DND-41 (cell line): ENCODE measurements at regions not wholly inside any gene's neighbourhood (a gene's known extent, or its start where the extent isn't known, plus 50 kb on each side); places are given as distances from the start of the nearest gene placed in this dataset.

ENCODE experiments used
- ATAC-seq: fragments of 200-7000 bp; cut with Tn5 transposase; 3 replicates; pipeline ENCODE4 v1.9.1; 2021; ENCODE audit warnings: low read depth; ENCODE audit not compliant: insufficient read depth
- DNase-seq: peaks from one replicate; pipeline ENCODE4 v3.0.0-alpha.2; 2020
- H2AFZ ChIP-seq: 2 replicates; pipeline ENCODE4 v1.6.0; 2012; ENCODE audit warnings: low read depth, low read length
- H3K27ac ChIP-seq: 2 replicates; pipeline ENCODE4 v1.5.1; 2012; ENCODE audit warnings: low read length, inconsistent platforms
- H3K27me3 ChIP-seq: fragments of 200-600 bp; sonication (generic); 2 replicates; pipeline ENCODE4 v1.6.0; 2012; ENCODE audit warnings: low read length, mild to moderate bottlenecking, inconsistent platforms; ENCODE audit not compliant: insufficient read depth, poor library complexity
- H3K36me3 ChIP-seq: 2 replicates; pipeline ENCODE4 v1.5.1; 2012; ENCODE audit warnings: low read length, inconsistent platforms; ENCODE audit not compliant: insufficient read depth
- H3K4me1 ChIP-seq: 2 replicates; pipeline ENCODE4 v1.5.1; 2012; ENCODE audit warnings: mild to moderate bottlenecking, low read length; ENCODE audit not compliant: insufficient read depth
- H3K4me2 ChIP-seq: 2 replicates; pipeline ENCODE4 v1.6.0; 2012; ENCODE audit warnings: mild to moderate bottlenecking, moderate library complexity, low read length, inconsistent platforms; ENCODE audit not compliant: insufficient read depth
- H3K4me3 ChIP-seq, 2 experiments: fragments of 200-600 bp in 1 of 2; shearing (Covaris generic) in 1 of 2; 2 replicates each; pipeline ENCODE4 v1.5.1; 2012 to 2016; ENCODE audit warnings: inconsistent platforms in 2 of 2, low read length in 2 of 2, mild to moderate bottlenecking in 2 of 2, low read depth in 1 of 2, moderate library complexity in 1 of 2
- H3K79me2 ChIP-seq: 2 replicates; pipeline ENCODE4 v1.6.0; 2012; ENCODE audit warnings: low read length, inconsistent platforms; ENCODE audit not compliant: insufficient read depth
- H3K9ac ChIP-seq: 2 replicates; pipeline ENCODE4 v1.6.0; 2012; ENCODE audit warnings: low read depth, mild to moderate bottlenecking, inconsistent platforms, low read length, moderate library complexity
- H3K9me3 ChIP-seq: 2 replicates; pipeline ENCODE4 v1.5.1; 2012; ENCODE audit warnings: low read length, moderate library complexity, mild to moderate bottlenecking, inconsistent platforms; ENCODE audit not compliant: insufficient read depth, severe bottlenecking
- H4K20me1 ChIP-seq: 2 replicates; pipeline ENCODE4 v1.6.0; 2012; ENCODE audit warnings: low read length; ENCODE audit not compliant: insufficient read depth
- CTCF ChIP-seq: IDR thresholded peaks from 2 replicates; pipeline ENCODE4 v1.5.1; 2012; ENCODE audit warnings: borderline replicate concordance, low read length, moderate library complexity, mild to moderate bottlenecking; ENCODE audit not compliant: poor library complexity, severe bottlenecking; ENCODE audit errors: extremely low read depth
- EZH2 ChIP-seq: IDR thresholded peaks from 3 replicates; pipeline ENCODE4 v1.6.1; 2012; ENCODE audit warnings: borderline replicate concordance, low read depth, mild to moderate bottlenecking, moderate library complexity, low read length, inconsistent platforms; ENCODE audit not compliant: severe bottlenecking

DNA sequence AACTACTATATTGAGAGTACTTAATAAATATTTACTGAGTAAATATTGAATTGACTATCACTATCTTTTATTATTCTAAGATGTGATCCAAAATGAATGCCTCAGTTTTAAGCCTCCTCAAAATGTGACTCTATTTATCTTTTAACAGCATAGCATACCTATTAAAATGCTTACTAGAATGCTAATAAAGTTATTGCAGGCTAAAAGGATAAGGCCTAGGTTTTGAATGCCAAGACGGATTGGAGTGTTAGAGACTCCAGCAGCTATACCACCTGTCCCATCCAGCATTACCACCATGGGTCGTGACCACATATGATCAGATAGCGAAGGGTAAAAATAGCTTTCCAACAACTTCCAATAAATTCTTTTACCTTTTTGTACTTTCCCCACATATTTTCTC is 64.7 kb upstream of the MYRIP start:
- H3K4me1 ChIP-seq: no peaks in the 10 kb centered on the region
- no peaks in the 10 kb centered on the region for H3K36me3 ChIP-seq
- no peak overlapping the region for H3K27ac ChIP-seq
- H3K9me3 ChIP-seq: no peaks in the 10 kb centered on the region
- no peak for ATAC-seq
- H3K27me3 ChIP-seq: no peaks in the 10 kb centered on the region
- no peaks in the 10 kb centered on the region for H4K20me1 ChIP-seq
- no peak overlapping the region for H3K4me2 ChIP-seq
- no peak overlapping the region for H3K4me3 ChIP-seq
- TF ChIP-seq EZH2: no peak
- TF ChIP-seq CTCF: no peak
- H3K79me2 ChIP-seq: no peaks in the 10 kb centered on the region
- no peak overlapping the region for H3K9ac ChIP-seq
- H2AFZ ChIP-seq: no peak overlapping the region
- no peak for DNase-seq

DNA sequence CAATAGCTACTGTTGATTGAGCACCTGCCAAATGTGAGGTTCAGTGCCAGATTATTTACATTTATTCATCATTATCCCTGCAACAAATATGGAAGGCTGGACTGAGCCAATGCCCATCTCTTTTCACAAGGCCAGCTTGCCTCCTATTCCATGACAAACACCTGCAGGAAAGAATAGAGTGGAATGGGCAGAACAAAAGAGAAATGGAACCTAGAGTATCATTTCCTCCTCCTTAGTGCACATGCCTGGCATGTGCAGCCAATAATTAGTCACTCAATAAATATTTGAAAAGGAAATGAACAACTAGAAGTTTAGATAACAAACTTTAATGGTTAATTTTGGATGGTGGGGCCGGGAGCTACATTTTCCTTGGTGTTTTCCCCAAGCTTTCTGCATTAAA is 61.4 kb upstream of the MYRIP start:
- ATAC-seq (no peak), DNase-seq (no peak)
- Histone ChIP-seq H3K79me2 (no peaks in the 10 kb centered on the region), H3K4me2 (no peak overlapping the region), H3K27me3 (no peaks in the 10 kb centered on the region), H3K4me3 (no peak overlapping the region), H3K9ac (no peak overlapping the region), H3K27ac (no peak overlapping the region), H3K9me3 (no peaks in the 10 kb centered on the region), H3K4me1 (no peaks in the 10 kb centered on the region), H3K36me3 (no peaks in the 10 kb centered on the region), H4K20me1 (no peaks in the 10 kb centered on the region), H2AFZ (no peak overlapping the region)
- TF ChIP-seq CTCF (no peak), EZH2 (no peak)

DNA sequence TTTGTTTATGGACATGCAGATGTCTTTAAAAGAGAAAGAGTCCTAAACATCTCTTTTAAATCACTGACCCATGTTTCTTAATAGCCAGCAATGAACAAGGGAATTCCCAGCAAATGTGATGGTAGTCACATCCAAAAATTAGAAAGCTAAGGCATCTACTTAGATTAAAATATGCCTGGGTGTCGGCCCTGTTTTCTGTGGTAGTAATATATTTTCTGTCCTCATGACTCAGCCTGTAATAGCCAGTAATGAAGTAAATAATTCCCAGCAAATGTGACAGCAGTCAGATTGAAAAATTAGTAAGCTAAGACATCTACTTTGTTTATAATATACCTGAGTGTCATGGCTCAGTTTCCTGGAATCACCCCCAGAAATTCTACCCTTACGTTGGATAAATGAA is 60.6 kb upstream of the MYRIP start:
- Histone ChIP-seq H3K9ac (no peak overlapping the region), H3K27ac (no peak overlapping the region), H4K20me1 (no peaks in the 10 kb centered on the region), H3K36me3 (no peaks in the 10 kb centered on the region), H3K27me3 (no peaks in the 10 kb centered on the region), H3K9me3 (no peaks in the 10 kb centered on the region), H3K4me3 (no peak overlapping the region), H3K4me1 (no peaks in the 10 kb centered on the region), H3K4me2 (no peak overlapping the region), H2AFZ (no peak overlapping the region), H3K79me2 (no peaks in the 10 kb centered on the region)
- DNase-seq: no peak
- TF ChIP-seq CTCF (no peak), EZH2 (no peak)
- ATAC-seq: no peak

DNA sequence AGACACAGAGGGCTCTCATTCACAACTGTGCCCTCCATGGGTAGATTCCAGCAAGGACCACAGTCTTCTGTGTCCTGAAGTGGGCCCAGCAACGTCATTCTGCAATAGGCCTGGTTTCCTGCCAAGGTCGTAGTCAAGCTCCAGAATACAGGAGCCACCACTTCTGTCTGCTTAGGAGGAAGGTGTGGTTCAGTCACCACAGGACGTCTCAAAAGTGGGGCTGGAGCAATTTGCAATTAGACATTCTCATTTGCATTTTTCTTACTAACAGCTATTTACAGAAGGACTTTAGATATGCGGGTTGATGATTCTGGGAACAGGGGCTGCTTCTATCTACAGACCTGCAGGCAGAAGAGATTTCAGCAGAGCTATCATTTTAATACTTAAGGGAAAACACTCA is 58.7 kb upstream of the MYRIP start:
- DNase-seq: no peak
- Histone ChIP-seq H3K4me1 (no peaks in the 10 kb centered on the region), H3K27ac (no peak overlapping the region), H4K20me1 (no peaks in the 10 kb centered on the region), H2AFZ (no peak overlapping the region), H3K4me3 (no peak overlapping the region), H3K27me3 (no peaks in the 10 kb centered on the region), H3K9ac (no peak overlapping the region), H3K9me3 (no peaks in the 10 kb centered on the region), H3K4me2 (no peak overlapping the region), H3K36me3 (no peaks in the 10 kb centered on the region), H3K79me2 (no peaks in the 10 kb centered on the region)
- ATAC-seq: no peak
- TF ChIP-seq CTCF (no peak), EZH2 (no peak)
